Type B pancreatic cell (in vitro differentiated cells): ENCODE measurements at regions not wholly inside any gene's neighbourhood (a gene's known extent, or its start where the extent isn't known, plus 50 kb on each side); places are given as distances from the start of the nearest gene placed in this dataset.

Source experiments
- DNase-seq: peaks from one replicate; pipeline ENCODE4 v3.0.0; 2021; ENCODE audit warnings: mixed read lengths; ENCODE audit not compliant: unreplicated experiment; ENCODE audit errors: extremely low spot score
- H3K27ac Mint-ChIP-seq: 2 replicates; pipeline ENCODE4 v1.8.0; 2021; ENCODE audit warnings: mild to moderate bottlenecking, mixed read lengths
- H3K27me3 Mint-ChIP-seq: 2 replicates; pipeline ENCODE4 v1.8.0; 2021; ENCODE audit warnings: mixed read lengths
- H3K36me3 Mint-ChIP-seq: 2 replicates; pipeline ENCODE4 v1.8.0; 2021; ENCODE audit warnings: mixed read lengths
- H3K4me1 Mint-ChIP-seq: one replicate; pipeline ENCODE4 v1.8.0; 2021; ENCODE audit warnings: mixed read lengths; ENCODE audit not compliant: unreplicated experiment
- H3K4me3 Mint-ChIP-seq: 2 replicates; pipeline ENCODE4 v1.8.0; 2021; ENCODE audit warnings: mild to moderate bottlenecking, mixed read lengths
- H3K9me3 Mint-ChIP-seq: 2 replicates; pipeline ENCODE4 v1.8.0; 2021; ENCODE audit warnings: mixed read lengths
- CTCF ChIP-seq: fragments of 200-600 bp; sonication (generic); conservative IDR thresholded peaks from 2 replicates; pipeline ENCODE4 v1.5.0; 2021; ENCODE audit warnings: antibody characterized with exemption, mild to moderate bottlenecking

DNA sequence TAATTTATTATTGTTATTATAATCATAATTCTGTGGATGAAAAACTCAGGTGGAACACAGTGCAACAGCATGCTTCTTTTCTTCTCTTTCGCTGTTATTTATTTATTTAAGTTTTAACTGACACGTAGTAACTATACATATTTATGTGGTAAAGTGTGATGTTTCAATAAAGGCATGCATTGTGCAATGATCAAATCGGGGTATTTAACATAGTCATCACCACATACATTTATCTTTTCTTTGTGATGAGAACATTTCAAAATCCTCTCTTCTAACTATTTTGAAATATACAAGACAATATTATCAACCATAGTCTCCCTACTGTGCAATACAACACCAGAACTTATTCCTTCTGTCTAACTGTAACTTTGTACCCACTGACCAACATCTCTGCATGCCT, 152.5 kb upstream of the LYZL1 start:
- Mint-ChIP-seq H3K4me3 (no peak overlapping the region), H3K36me3 (no peaks in the 10 kb centered on the region), H3K9me3 (no peaks in the 10 kb centered on the region), H3K4me1 (peaks cover 38% of the 10 kb centered on the region), H3K27ac (no peak overlapping the region), H3K27me3 (no peaks in the 10 kb centered on the region)
- TF ChIP-seq CTCF: no peak
- DNase-seq: no peak

DNA sequence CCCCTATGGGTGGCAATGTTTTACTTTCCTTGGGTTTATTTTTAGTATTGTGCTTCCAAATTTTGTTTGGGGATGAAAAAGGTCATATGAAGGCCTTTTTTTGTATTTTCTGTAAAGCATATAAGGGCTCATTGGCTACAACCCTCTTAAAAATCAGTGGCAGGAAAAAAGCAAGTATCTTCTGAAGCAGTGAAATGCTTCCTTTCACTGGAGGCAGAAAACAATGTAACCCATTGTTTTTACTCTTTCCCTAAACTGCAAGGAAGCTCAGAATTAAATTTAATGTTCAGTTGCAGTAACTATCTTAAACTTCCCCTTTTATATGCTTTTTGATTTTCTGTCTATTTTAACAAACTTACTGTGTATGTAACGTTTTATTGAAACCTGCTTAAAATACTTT, 148.7 kb upstream of the LYZL1 start:
- H3K4me3 Mint-ChIP-seq: peak overlapping the region; percentile 6
- peaks cover 23% of the 10 kb centered on the region for H3K4me1 Mint-ChIP-seq
- no peak for TF ChIP-seq CTCF
- H3K27me3 Mint-ChIP-seq: peaks cover 4% of the 10 kb centered on the region
- no peaks in the 10 kb centered on the region for H3K9me3 Mint-ChIP-seq
- no peaks in the 10 kb centered on the region for H3K36me3 Mint-ChIP-seq
- no peak for DNase-seq
- no peak overlapping the region for H3K27ac Mint-ChIP-seq

DNA sequence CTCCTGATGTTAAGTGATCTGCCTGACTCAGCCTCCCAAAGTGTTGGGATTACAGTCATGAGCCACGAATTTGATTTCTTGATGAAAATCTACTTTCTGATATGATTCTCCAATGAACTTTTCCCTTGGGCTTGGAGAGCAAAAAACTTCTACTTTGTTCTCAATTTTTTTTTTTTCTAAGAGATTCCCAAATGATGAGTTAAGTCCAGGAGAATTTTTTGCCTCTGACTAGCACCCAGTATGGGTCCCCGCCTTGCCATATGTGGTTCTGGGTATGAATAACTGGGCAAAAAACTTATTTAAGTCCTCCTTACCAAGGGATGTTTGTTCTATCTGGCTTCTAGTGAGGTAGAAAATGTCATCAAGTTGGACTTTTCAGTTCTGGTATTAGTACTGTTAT, 147.9 kb upstream of the LYZL1 start:
- H3K4me3 Mint-ChIP-seq: no peak overlapping the region
- no peak for TF ChIP-seq CTCF
- H3K27me3 Mint-ChIP-seq: peaks cover 4% of the 10 kb centered on the region
- H3K4me1 Mint-ChIP-seq: peaks cover 16% of the 10 kb centered on the region
- DNase-seq: no peak
- no peak overlapping the region for H3K27ac Mint-ChIP-seq
- H3K9me3 Mint-ChIP-seq: no peaks in the 10 kb centered on the region
- no peaks in the 10 kb centered on the region for H3K36me3 Mint-ChIP-seq

GRCh38 chr10:29141761-29142160, 147.1 kb upstream of the LYZL1 start:
- no peak for DNase-seq
- peaks cover 4% of the 10 kb centered on the region for H3K27me3 Mint-ChIP-seq
- no peak for TF ChIP-seq CTCF
- no peak overlapping the region for H3K4me3 Mint-ChIP-seq
- no peaks in the 10 kb centered on the region for H3K36me3 Mint-ChIP-seq
- no peaks in the 10 kb centered on the region for H3K9me3 Mint-ChIP-seq
- H3K27ac Mint-ChIP-seq: no peak overlapping the region
- peaks cover 16% of the 10 kb centered on the region for H3K4me1 Mint-ChIP-seq

GRCh38 chr10:29142516-29143314, 146.2 kb upstream of the LYZL1 start:
- DNase-seq: no peak
- Mint-ChIP-seq H3K27ac (peak overlapping the region; percentile 41), H3K4me3 (peak overlapping the region; percentile 86), H3K27me3 (peaks cover 4% of the 10 kb centered on the region), H3K36me3 (no peaks in the 10 kb centered on the region), H3K4me1 (peaks cover 16% of the 10 kb centered on the region), H3K9me3 (no peaks in the 10 kb centered on the region)
- peak; percentile 52 for TF ChIP-seq CTCF
